MM.1S (cell line): ENCODE measurements at regions not wholly inside any gene's neighbourhood (a gene's known extent, or its start where the extent isn't known, plus 50 kb on each side); places are given as distances from the start of the nearest gene placed in this dataset.

ENCODE experiments used
- EZH2 ChIP-seq: fragments of 300-600 bp; sonication (generic); optimal IDR thresholded peaks from 2 replicates; pipeline ENCODE3; 2017; ENCODE audit warnings: low read depth, mild to moderate bottlenecking, antibody characterized with exemption, low read length, mixed read lengths
- EZH2phosphoT487 ChIP-seq: fragments of 300-600 bp; sonication (generic); IDR thresholded peaks from 2 replicates; pipeline ENCODE4 v1.6.1; 2018; ENCODE audit warnings: antibody characterized with exemption, low read length
- TF ChIP-seq, protein P1 (sequence below): fragments of 300-600 bp; sonication (generic); IDR thresholded peaks from 2 replicates; pipeline ENCODE4 v1.5.1; 2016; ENCODE audit warnings: antibody characterized with exemption, low read length, mixed read lengths

DNA sequence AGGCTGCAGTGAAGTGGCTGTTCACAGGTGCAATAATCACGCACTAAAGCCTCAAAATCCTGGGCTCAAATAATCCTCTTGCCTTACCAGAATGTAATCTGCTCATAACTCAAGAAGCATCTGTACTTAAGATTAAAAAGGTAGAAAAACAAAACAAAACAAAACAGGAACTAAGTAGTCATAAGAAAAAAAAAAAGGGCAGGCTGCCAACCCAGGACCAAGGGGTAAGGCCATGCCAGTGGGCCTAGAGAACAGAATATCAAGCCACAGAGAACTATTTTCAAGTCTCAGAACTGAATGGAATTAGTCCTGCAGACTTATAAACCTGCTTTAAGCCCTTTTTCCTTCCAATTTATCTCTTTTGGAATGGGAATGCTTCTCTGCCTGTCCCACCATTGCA, 64.8 kb upstream of the TBC1D3K start:
- TF ChIP-seq, protein P1, sequence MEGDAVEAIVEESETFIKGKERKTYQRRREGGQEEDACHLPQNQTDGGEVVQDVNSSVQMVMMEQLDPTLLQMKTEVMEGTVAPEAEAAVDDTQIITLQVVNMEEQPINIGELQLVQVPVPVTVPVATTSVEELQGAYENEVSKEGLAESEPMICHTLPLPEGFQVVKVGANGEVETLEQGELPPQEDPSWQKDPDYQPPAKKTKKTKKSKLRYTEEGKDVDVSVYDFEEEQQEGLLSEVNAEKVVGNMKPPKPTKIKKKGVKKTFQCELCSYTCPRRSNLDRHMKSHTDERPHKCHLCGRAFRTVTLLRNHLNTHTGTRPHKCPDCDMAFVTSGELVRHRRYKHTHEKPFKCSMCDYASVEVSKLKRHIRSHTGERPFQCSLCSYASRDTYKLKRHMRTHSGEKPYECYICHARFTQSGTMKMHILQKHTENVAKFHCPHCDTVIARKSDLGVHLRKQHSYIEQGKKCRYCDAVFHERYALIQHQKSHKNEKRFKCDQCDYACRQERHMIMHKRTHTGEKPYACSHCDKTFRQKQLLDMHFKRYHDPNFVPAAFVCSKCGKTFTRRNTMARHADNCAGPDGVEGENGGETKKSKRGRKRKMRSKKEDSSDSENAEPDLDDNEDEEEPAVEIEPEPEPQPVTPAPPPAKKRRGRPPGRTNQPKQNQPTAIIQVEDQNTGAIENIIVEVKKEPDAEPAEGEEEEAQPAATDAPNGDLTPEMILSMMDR = no peak
- no peak for TF ChIP-seq EZH2
- no peak for TF ChIP-seq EZH2phosphoT487
